ENCODE measurements at regions not wholly inside any gene's neighbourhood (a gene's known extent, or its start where the extent isn't known, plus 50 kb on each side); places are given as distances from the start of the nearest gene placed in this dataset.

GRCh38 chr2:150750720-150751119 lies 263.3 kb upstream of the RND3 start:
- no peaks in the 10 kb centered on the region for H3F3A ChIP-seq (ENCODE audit: insufficient read depth, low read length)
- H2AFZ ChIP-seq (ENCODE audit: low read length), result no peak overlapping the region
- H3K27ac ChIP-seq (ENCODE audit: low read depth, low read length, poor library complexity, severe bottlenecking), result no peak overlapping the region
- H3K79me2 ChIP-seq (ENCODE audit: insufficient read depth, low read length), result no peaks in the 10 kb centered on the region
- H3K36me3 ChIP-seq (ENCODE audit: insufficient read depth, low read length), result no peaks in the 10 kb centered on the region
- no peaks in the 10 kb centered on the region for H4K20me1 ChIP-seq (ENCODE audit: insufficient read depth, low read length)
- H3K4me2 ChIP-seq (ENCODE audit: low read length), result no peak overlapping the region
- H3K27me3 ChIP-seq (ENCODE audit: insufficient read depth, low read length), result no peaks in the 10 kb centered on the region
- no peaks in the 10 kb centered on the region for H3K9me3 ChIP-seq (ENCODE audit: low read length)
- H3K9ac ChIP-seq (ENCODE audit: low read length), result no peak overlapping the region
- TF ChIP-seq CTCF (IDR thresholded peaks at IDR 0.05; ENCODE audit: low read length) (no peak), EZH2 (IDR thresholded peaks at IDR 0.05; ENCODE audit: borderline replicate concordance, low read length) (no peak)
- H3K9me2 ChIP-seq (ENCODE audit: low read depth, low read length), result no peaks in the 10 kb centered on the region
- no peak overlapping the region for H3K4me3 ChIP-seq (ENCODE audit: low read depth, low read length, poor library complexity, severe bottlenecking)
- no peaks in the 10 kb centered on the region for H3K4me1 ChIP-seq (ENCODE audit: insufficient read depth, low read length, severe bottlenecking)

- H3K79me2 ChIP-seq (ENCODE audit: insufficient read depth, low read length), result no peaks in the 10 kb centered on the region
- TF ChIP-seq EZH2 (IDR thresholded peaks at IDR 0.05; ENCODE audit: borderline replicate concordance, low read length) (no peak), CTCF (IDR thresholded peaks at IDR 0.05; ENCODE audit: low read length) (no peak)
- H3K4me2 ChIP-seq (ENCODE audit: low read length), result no peak overlapping the region
- no peak overlapping the region for H3K9ac ChIP-seq (ENCODE audit: low read length)
- H3K9me2 ChIP-seq (ENCODE audit: low read depth, low read length), result no peaks in the 10 kb centered on the region
- no peak overlapping the region for H3K4me3 ChIP-seq (ENCODE audit: low read depth, low read length, poor library complexity, severe bottlenecking)
- no peak overlapping the region for H3K27ac ChIP-seq (ENCODE audit: low read depth, low read length, poor library complexity, severe bottlenecking)
- H3F3A ChIP-seq (ENCODE audit: insufficient read depth, low read length), result no peaks in the 10 kb centered on the region
- no peaks in the 10 kb centered on the region for H3K27me3 ChIP-seq (ENCODE audit: insufficient read depth, low read length)
- no peaks in the 10 kb centered on the region for H4K20me1 ChIP-seq (ENCODE audit: insufficient read depth, low read length)
- no peaks in the 10 kb centered on the region for H3K9me3 ChIP-seq (ENCODE audit: low read length)
- no peak overlapping the region for H2AFZ ChIP-seq (ENCODE audit: low read length)
- H3K36me3 ChIP-seq (ENCODE audit: insufficient read depth, low read length), result no peaks in the 10 kb centered on the region
- no peaks in the 10 kb centered on the region for H3K4me1 ChIP-seq (ENCODE audit: insufficient read depth, low read length, severe bottlenecking)
Measured at GRCh38 chr2:150742094-150742493, 254.6 kb upstream of the RND3 start.

- no peaks in the 10 kb centered on the region for H3K9me2 ChIP-seq (ENCODE audit: low read depth, low read length)
- no peak for TF ChIP-seq CTCF (IDR thresholded peaks at IDR 0.05; ENCODE audit: low read length)
- no peak for TF ChIP-seq EZH2 (IDR thresholded peaks at IDR 0.05; ENCODE audit: borderline replicate concordance, low read length)
- no peaks in the 10 kb centered on the region for H3K27me3 ChIP-seq (ENCODE audit: insufficient read depth, low read length)
- no peak overlapping the region for H3K4me3 ChIP-seq (ENCODE audit: low read depth, low read length, poor library complexity, severe bottlenecking)
- no peaks in the 10 kb centered on the region for H4K20me1 ChIP-seq (ENCODE audit: insufficient read depth, low read length)
- H3K9ac ChIP-seq (ENCODE audit: low read length), result no peak overlapping the region
- H3K9me3 ChIP-seq (ENCODE audit: low read length), result no peaks in the 10 kb centered on the region
- no peaks in the 10 kb centered on the region for H3F3A ChIP-seq (ENCODE audit: insufficient read depth, low read length)
- H3K36me3 ChIP-seq (ENCODE audit: insufficient read depth, low read length), result no peaks in the 10 kb centered on the region
- no peak overlapping the region for H3K4me2 ChIP-seq (ENCODE audit: low read length)
- H3K4me1 ChIP-seq (ENCODE audit: insufficient read depth, low read length, severe bottlenecking), result no peaks in the 10 kb centered on the region
- H3K27ac ChIP-seq (ENCODE audit: low read depth, low read length, poor library complexity, severe bottlenecking), result no peak overlapping the region
- H2AFZ ChIP-seq (ENCODE audit: low read length), result no peak overlapping the region
- H3K79me2 ChIP-seq (ENCODE audit: insufficient read depth, low read length), result no peaks in the 10 kb centered on the region
Measured at GRCh38 chr2:150735894-150736498, 248.5 kb upstream of the RND3 start.
